ACHN (cell line): ENCODE measurements at regions not wholly inside any gene's neighbourhood (a gene's known extent, or its start where the extent isn't known, plus 50 kb on each side); places are given as distances from the start of the nearest gene placed in this dataset.
A peak's percentile ranks its signal among the peaks of the same experiment; 100 is the strongest.
"Not testable (repeated sequence)": the region's sequence is repeated elsewhere in the genome, so short reads cannot be mapped to it uniquely, and the experiment has no call there.

Source experiments
- DNase-seq: peaks from one replicate; pipeline ENCODE4 v3.0.0-alpha.2; 2015
- in situ Hi-C: cut with HindIII; loops from 2 replicates; pipeline ENCODE4 v1.10.0; 2017; ENCODE audit warnings: low sequenced_read_pairs, low pct_ligation_motif_present, low pct_unique_long_range_greater_than_20kb

DNA sequence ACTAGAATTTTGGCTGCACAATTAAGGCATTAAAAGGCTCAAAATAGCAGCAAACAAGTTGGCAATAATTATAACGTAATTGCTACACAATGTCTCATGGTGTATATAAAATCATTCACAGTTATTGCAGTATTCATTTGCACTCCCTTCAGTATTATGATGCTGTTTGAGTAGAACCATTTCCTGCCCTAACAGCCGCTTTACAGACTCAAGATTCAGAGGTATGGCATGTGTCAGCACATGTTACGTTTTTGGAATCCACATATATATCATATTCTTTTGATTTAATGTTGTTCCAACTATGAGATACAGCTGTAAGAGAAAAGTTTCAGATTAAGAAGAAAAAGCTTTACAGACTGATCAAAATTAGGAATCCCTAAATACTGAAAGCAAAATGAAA, 56.3 kb upstream of the NCKAP5 start:
- DNase-seq, result no peak
- in situ Hi-C loops, result no loop called here

DNA sequence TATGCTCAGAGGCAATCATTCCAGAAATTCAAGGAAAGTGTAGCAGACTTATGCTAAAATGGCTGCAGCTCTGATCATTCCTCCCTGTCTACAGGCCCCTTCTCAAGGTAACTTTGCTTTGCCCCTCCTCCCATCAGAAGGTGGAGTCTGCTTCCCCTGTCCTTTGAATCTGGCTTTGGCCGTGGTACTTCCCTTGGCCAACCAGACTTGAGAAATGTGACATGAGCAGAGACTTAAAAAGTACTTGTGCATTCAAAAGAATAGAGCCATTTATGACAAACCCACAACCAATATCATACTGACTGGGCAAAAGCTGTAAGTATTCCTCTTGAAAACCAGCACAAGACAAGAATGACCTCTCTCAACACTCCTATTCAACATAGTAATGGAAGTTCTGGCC, 59.5 kb upstream of the NCKAP5 start:
- no peak for DNase-seq
- in situ Hi-C loops, result no loop called here

GRCh38 chr2:133633309-133633708, 65.0 kb upstream of the NCKAP5 start:
- in situ Hi-C loops, result no loop called here
- no peak for DNase-seq

DNA sequence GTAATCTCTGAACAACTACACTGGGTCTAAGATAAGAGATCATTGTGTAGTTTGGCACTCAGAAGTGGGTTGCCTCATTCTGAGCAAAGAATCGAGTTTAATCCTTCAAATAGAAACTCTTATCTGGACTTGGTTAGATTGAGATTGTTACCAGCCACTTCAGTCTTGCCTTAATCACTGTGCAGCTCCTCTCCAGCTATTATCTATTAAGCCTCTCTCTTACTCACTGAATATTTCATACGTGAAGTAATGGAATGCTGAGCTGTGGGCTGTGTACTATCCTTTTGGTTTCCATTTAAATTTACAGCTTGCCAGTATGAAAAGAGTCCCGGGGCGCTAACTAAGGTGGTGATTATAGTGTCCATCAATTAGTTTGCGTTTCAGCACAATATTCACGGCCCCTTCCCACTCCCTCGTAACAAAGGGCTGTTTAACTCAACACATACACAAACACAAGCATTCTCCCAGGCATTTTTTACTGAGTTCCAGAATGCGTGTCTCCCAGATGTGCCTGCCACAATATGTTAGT, 65.7 kb upstream of the NCKAP5 start:
- in situ Hi-C loops, result no loop called here

GRCh38 chr2:133635131-133635530, 66.9 kb upstream of the NCKAP5 start:
- in situ Hi-C loops, result no loop called here

More for the DNA sequence above, 65.7 kb upstream of the NCKAP5 start:
- DNase-seq, result peak; percentile 53

DNA sequence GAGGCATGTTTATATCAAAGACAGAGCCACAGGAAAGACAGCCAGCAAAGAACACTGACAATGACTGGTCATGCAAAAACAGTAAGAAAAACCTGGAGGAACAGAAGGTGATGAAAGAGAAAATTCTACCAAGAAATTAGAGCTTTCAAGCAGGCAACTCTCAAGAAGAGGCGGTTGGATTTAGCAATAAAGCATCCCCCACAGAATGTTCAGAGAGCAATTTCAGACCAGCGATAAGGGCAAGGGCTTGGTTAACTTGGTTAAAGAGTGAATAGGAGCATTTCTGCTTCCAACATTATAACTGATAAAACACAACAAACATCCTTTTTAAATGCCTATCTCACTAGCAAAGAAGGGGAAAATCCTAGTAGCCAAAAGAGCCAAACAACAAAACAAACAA, 68.0 kb upstream of the NCKAP5 start:
- DNase-seq, result no peak
- in situ Hi-C loops, result no loop called here

More at GRCh38 chr2:133635131-133635530, 66.9 kb upstream of the NCKAP5 start:
- DNase-seq, result no peak

GRCh38 chr2:133640103-133640502, 71.8 kb upstream of the NCKAP5 start:
- no peak for DNase-seq
- in situ Hi-C loops, result no loop called here

DNA sequence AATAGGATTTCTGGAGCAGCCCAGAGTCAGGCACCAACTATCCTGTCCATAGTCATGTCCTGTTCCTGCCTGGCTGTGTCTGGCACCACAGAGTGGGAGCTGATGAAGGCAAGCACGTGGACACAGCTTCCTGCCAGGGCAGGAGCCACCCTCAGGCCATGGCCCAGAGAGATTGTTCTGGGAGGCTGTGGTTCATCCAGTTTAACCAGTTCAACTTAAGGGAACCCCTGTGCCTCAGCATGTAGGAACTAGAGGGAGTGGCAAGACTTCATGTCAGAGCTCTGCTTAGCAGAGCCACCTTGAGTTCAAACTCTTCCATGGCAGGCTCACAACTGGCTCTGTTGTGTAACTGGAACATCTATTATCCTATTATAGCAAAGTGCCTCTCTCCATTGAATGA, 73.2 kb upstream of the NCKAP5 start:
- peak; percentile 13 for DNase-seq
- in situ Hi-C loops, result no loop called here

- in situ Hi-C loops, result no loop called here
- DNase-seq, result no peak
These were observed 73.9 kb upstream of the NCKAP5 start for GRCh38 chr2:133641942-133642725.

- DNase-seq, result no peak
- in situ Hi-C loops, result no loop called here
These were observed 74.5 kb upstream of the NCKAP5 start for GRCh38 chr2:133642791-133643191.

GRCh38 chr2:133643863-133644262, 75.6 kb upstream of the NCKAP5 start:
- in situ Hi-C loops, result no loop called here
- DNase-seq, result no peak

DNA sequence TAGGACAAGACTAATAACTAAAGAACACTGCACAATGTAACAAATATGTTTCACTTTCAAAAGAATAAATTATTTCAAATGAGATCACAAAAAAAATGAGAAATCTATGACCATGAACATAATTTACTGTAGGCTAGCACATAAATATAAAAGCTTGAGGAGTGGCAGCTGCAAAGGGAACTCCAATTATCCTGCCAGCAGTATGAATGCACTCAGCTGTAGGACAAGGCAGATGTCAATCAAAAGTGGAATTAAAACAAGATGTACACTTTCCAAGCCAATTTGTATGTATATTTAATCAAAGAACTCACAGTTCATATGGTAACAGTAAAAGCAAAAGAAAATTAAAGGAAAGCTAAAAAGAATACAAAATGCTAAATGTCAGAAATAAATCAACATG, 76.6 kb upstream of the NCKAP5 start:
- in situ Hi-C loops, result no loop called here

DNA sequence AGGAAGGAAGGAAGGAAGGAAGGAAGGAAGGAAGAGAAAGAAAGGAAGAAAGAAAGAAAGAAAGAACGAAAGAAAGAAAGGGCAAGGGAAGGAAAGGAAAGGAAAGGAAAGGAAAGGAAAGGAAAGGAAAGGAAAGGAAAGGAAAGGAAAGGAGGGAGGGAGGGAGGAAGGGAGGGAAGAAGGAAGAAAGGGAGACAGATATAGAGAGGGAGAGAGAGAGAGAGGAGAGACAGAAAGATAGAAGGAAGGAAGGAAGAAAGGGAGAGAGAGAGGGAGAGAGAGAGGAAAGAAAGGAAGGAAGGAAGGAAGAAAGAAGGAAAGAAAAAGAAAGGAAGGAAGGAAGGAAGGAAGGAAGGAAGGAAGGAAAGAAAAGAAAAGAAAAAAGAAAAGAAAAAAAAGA, 79.1 kb upstream of the NCKAP5 start:
- DNase-seq, in situ Hi-C loops: not testable (repeated sequence)

More for the DNA sequence above, 76.6 kb upstream of the NCKAP5 start:
- DNase-seq, result no peak

DNA sequence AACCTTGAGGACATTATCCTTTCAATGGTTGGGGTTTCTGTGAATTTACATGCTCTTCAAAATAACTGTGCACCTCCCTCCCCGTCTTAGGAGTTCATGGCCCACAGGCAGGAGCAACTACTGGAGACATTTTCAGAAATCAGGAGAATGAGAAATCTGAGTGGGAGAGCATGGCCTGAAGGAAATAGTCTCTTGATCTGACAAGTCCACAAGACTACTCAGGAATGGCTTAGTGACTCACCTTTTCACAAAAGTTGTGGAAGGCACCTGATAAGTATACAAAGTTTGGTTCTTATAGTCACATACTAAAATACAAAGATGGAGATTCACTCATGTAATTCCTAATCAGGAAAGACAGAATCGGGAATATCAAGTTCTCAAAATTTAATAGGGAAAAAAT, 83.6 kb upstream of the NCKAP5 start:
- DNase-seq, result no peak
- in situ Hi-C loops, result no loop called here

- in situ Hi-C loops, result no loop called here
- DNase-seq, result no peak
These were observed 84.1 kb upstream of the NCKAP5 start for GRCh38 chr2:133652398-133652797.

DNA sequence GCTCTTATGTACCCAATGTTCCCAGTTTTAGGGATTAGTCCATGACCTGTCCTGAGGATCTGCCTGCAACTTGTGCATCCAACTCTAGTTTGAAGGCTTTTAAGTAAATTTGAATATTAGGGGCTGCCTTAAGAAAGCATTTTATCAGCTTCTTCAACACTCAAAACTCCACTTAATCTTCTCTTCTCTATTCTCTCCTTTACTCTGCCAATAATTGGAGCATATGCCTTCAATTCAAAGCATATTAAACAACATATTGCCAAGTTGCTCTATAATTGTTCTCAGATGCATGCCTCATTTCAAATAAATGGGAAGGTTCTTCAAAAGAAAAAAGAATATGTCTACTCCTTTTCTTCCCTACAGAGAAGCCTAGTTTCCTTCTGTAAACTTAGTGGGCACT, 84.8 kb upstream of the NCKAP5 start:
- no peak for DNase-seq
- in situ Hi-C loops, result no loop called here

DNA sequence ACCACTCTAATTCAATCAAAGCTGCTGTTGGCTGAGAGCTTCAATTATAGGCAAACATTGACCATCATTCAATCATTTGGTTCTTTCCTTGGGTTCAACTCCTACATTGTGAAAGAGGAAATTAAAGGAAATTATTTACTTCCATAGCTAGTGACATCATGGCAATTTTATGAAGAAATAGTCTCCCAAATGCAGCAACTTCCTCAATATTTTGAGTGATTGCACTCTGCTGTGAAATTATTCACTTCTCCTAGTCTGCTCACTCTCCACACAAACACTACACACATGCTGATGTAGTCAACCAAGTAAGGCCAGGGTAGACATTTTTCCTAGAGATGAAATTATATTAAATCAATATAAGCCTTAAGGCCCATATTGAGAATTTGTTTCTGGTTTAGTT, 86.7 kb upstream of the NCKAP5 start:
- in situ Hi-C loops, result no loop called here
- DNase-seq, result no peak

GRCh38 chr2:133655610-133656009, 87.3 kb upstream of the NCKAP5 start:
- no peak for DNase-seq

GRCh38 chr2:133657591-133657990, 89.3 kb upstream of the NCKAP5 start:
- in situ Hi-C loops, result no loop called here

More at GRCh38 chr2:133655610-133656009, 87.3 kb upstream of the NCKAP5 start:
- in situ Hi-C loops, result no loop called here

More at GRCh38 chr2:133657591-133657990, 89.3 kb upstream of the NCKAP5 start:
- DNase-seq, result no peak
